ENCODE measurements at regions not wholly inside any gene's neighbourhood (a gene's known extent, or its start where the extent isn't known, plus 50 kb on each side); places are given as distances from the start of the nearest gene placed in this dataset.
"Not testable (repeated sequence)": the region's sequence is repeated elsewhere in the genome, so short reads cannot be mapped to it uniquely, and the experiment has no call there.

GRCh38 chr7:29690510-29690909, 115.8 kb upstream of the WIPF3 start:
- TF ChIP-seq CTCF, POLR2A (IDR thresholded peaks at IDR 0.05): not testable (repeated sequence)
